GM18499 (cell line): ENCODE measurements at regions not wholly inside any gene's neighbourhood (a gene's known extent, or its start where the extent isn't known, plus 50 kb on each side); places are given as distances from the start of the nearest gene placed in this dataset.
"Not testable (repeated sequence)": the region's sequence is repeated elsewhere in the genome, so short reads cannot be mapped to it uniquely, and the experiment has no call there.

Experiments
- ATAC-seq: cut with Tn5 transposase; IDR thresholded peaks from one replicate; pipeline ENCODE4 v1.9.1; 2021; ENCODE audit warnings: moderate number of reproducible peaks; ENCODE audit not compliant: insufficient read depth, unreplicated experiment

GRCh38 chr18:41113885-41114482, 841.0 kb upstream of the PIK3C3 start:
- ATAC-seq = no peak

- ATAC-seq = no peak
Measured at GRCh38 chr18:41099451-41099850, 855.6 kb upstream of the PIK3C3 start.

GRCh38 chr18:41096504-41096903, 858.5 kb upstream of the PIK3C3 start:
- ATAC-seq = no peak

- ATAC-seq = no peak
Measured at GRCh38 chr18:41077076-41077475, 878.0 kb upstream of the PIK3C3 start.

GRCh38 chr18:41075212-41075611, 879.8 kb upstream of the PIK3C3 start:
- no peak for ATAC-seq

- ATAC-seq = no peak
Measured at GRCh38 chr18:41073372-41073954, 881.6 kb upstream of the PIK3C3 start.

- no peak for ATAC-seq
Measured at GRCh38 chr18:41072946-41073345, 882.1 kb upstream of the PIK3C3 start.

GRCh38 chr18:41071826-41072225, 883.2 kb upstream of the PIK3C3 start:
- no peak for ATAC-seq

- ATAC-seq = no peak
Measured at GRCh38 chr18:41069167-41069566, 885.9 kb upstream of the PIK3C3 start.

- ATAC-seq = no peak
Measured at GRCh38 chr18:41064916-41065315, 890.1 kb upstream of the PIK3C3 start.

GRCh38 chr18:41060967-41061366, 894.1 kb upstream of the PIK3C3 start:
- no peak for ATAC-seq

GRCh38 chr18:41059126-41059415, 896.0 kb upstream of the PIK3C3 start:
- no peak for ATAC-seq

- ATAC-seq = no peak
Measured at GRCh38 chr18:41058351-41059125, 896.5 kb upstream of the PIK3C3 start.

GRCh38 chr18:41052625-41053024, 902.4 kb upstream of the PIK3C3 start:
- no peak for ATAC-seq

GRCh38 chr18:41046250-41046649, 908.8 kb upstream of the PIK3C3 start:
- ATAC-seq = not testable (repeated sequence)

GRCh38 chr18:41043876-41044275, 911.2 kb upstream of the PIK3C3 start:
- ATAC-seq = no peak

GRCh38 chr18:41042866-41043265, 912.2 kb upstream of the PIK3C3 start:
- no peak for ATAC-seq

GRCh38 chr18:41038071-41038470, 917.0 kb upstream of the PIK3C3 start:
- no peak for ATAC-seq

GRCh38 chr18:41036346-41036745, 918.7 kb upstream of the PIK3C3 start:
- no peak for ATAC-seq

GRCh38 chr18:41034413-41034812, 920.6 kb upstream of the PIK3C3 start:
- no peak for ATAC-seq

- ATAC-seq = no peak
Measured at GRCh38 chr18:41025666-41026065, 929.4 kb upstream of the PIK3C3 start.

- ATAC-seq = no peak
Measured at GRCh38 chr18:41024792-41025191, 930.2 kb upstream of the PIK3C3 start.
